B cell (primary cell): ENCODE measurements at regions not wholly inside any gene's neighbourhood (a gene's known extent, or its start where the extent isn't known, plus 50 kb on each side); places are given as distances from the start of the nearest gene placed in this dataset.
"Not testable (repeated sequence)": the region's sequence is repeated elsewhere in the genome, so short reads cannot be mapped to it uniquely, and the experiment has no call there.

ENCODE experiments used
- ATAC-seq: fragments of 200-7000 bp; cut with Tn5 transposase; one replicate; pipeline ENCODE4 v1.10.0; 2021; ENCODE audit warnings: low read depth, mild to moderate bottlenecking, moderate number of reproducible peaks, moderate library complexity
- CTCF ChIA-PET: fragments of 350-600 bp; sonication (Branson Sonifier 250); formaldehyde crosslinking; loops from one replicate; lab custom pipeline; 2021; ENCODE audit warnings: antibody characterized with exemption, inconsistent platforms; lab: Charles Lee
- POLR2A ChIA-PET: fragments of 350-600 bp; sonication (Branson Sonifier 250); formaldehyde crosslinking; loops from one replicate; lab custom pipeline; 2021; ENCODE audit warnings: antibody characterized with exemption; lab: Charles Lee
- DNase-seq: peaks from one replicate; pipeline ENCODE4 v3.0.0; 2013
- H2AFZ ChIP-seq: 2 replicates; pipeline ENCODE4 v1.6.1; 2012; ENCODE audit warnings: mild to moderate bottlenecking, low read depth, low read length; ENCODE audit not compliant: insufficient read depth, poor library complexity, severe bottlenecking
- H3K27ac ChIP-seq, 2 donors: 1 replicate in 1 of 2; 2 replicates in 1 of 2; pipeline ENCODE4 v1.5.1; 2012 to 2013; ENCODE audit warnings: low read length in 2 of 2, mild to moderate bottlenecking in 2 of 2, moderate library complexity in 1 of 2
- H3K27me3 ChIP-seq, 4 experiments: fragments of 200-600 bp in 1 of 4; sonication (generic) in 1 of 4; replicated peaks in 1 of 4; 1 replicate in 2 of 4; 2 replicates in 2 of 4; pipeline versions ENCODE4 v1.6.1 to v1.7.0; 2013 to 2016; ENCODE audit warnings: low read length in 3 of 4, mild to moderate bottlenecking in 2 of 4, mixed read lengths in 1 of 4, moderate library complexity in 1 of 4; ENCODE audit not compliant: insufficient read depth in 4 of 4, control insufficient read depth in 3 of 4; ENCODE audit errors: control extremely low read depth in 1 of 4
- H3K36me3 ChIP-seq, 2 experiments: replicated peaks in 1 of 2; 1 replicate in 1 of 2; 2 replicates in 1 of 2; pipeline versions ENCODE4 v1.6.1 to v1.7.1; 2013; ENCODE audit warnings: low read length in 1 of 2; ENCODE audit not compliant: insufficient read depth in 2 of 2, control insufficient read depth in 1 of 2; ENCODE audit errors: control extremely low read depth in 1 of 2, extremely low read depth in 1 of 2
- H3K4me1 ChIP-seq, 2 donors: fragments of 200-600 bp in 1 of 2; sonication (generic) in 1 of 2; 1 replicate in 1 of 2; 2 replicates in 1 of 2; pipeline versions ENCODE4 v1.5.1 to v1.6.1; 2013 to 2017; ENCODE audit warnings: low read length in 2 of 2; ENCODE audit not compliant: control insufficient read depth in 2 of 2, insufficient read depth in 2 of 2
- H3K4me2 ChIP-seq: replicated peaks from 2 replicates; pipeline ENCODE3; 2012; ENCODE audit warnings: mild to moderate bottlenecking, low read depth, low read length; ENCODE audit not compliant: poor library complexity, severe bottlenecking
- H3K4me3 ChIP-seq, 5 experiments: fragments of 200-600 bp in 1 of 5; sonication (generic) in 1 of 5; 1 replicate in 3 of 5; 2 replicates in 2 of 5; pipeline versions ENCODE4 v1.5.1 to v1.7.0; 2011 to 2016; ENCODE audit warnings: low read length in 4 of 5, mild to moderate bottlenecking in 4 of 5, low read depth in 2 of 5, control low read depth in 1 of 5, moderate library complexity in 1 of 5; ENCODE audit not compliant: insufficient read depth in 1 of 5; ENCODE audit errors: control extremely low read depth in 1 of 5, extremely low read depth in 1 of 5
- H3K79me2 ChIP-seq: fragments of 200-600 bp; sonication (generic); one replicate; pipeline ENCODE4 v1.6.0; 2016; ENCODE audit warnings: low read length; ENCODE audit not compliant: control insufficient read depth, insufficient read depth
- H3K9ac ChIP-seq: fragments of 200-600 bp; sonication (generic); 2 replicates; pipeline ENCODE4 v1.6.1; 2017; ENCODE audit warnings: mild to moderate bottlenecking, low read length, moderate library complexity
- H3K9me3 ChIP-seq, 3 donors: one replicate each; pipeline versions ENCODE4 v1.6.1 to v1.7.1; 2013; ENCODE audit warnings: low read length in 2 of 3; ENCODE audit not compliant: control insufficient read depth in 2 of 3, insufficient read depth in 1 of 3; ENCODE audit errors: control extremely low read depth in 1 of 3
- H4K20me1 ChIP-seq: 2 replicates; pipeline ENCODE4 v1.6.0; 2012; ENCODE audit warnings: mild to moderate bottlenecking, low read length; ENCODE audit not compliant: insufficient read depth, control insufficient read depth, poor library complexity, severe bottlenecking
- H3K27ac Mint-ChIP-seq: one replicate; pipeline ENCODE4 v1.8.0; 2021; ENCODE audit warnings: mixed read lengths
- H3K27me3 Mint-ChIP-seq: one replicate; pipeline ENCODE4 v1.8.0; 2021; ENCODE audit warnings: mixed read lengths
- H3K4me1 Mint-ChIP-seq: one replicate; pipeline ENCODE4 v1.8.0; 2021; ENCODE audit warnings: mixed read lengths
- H3K4me3 Mint-ChIP-seq: one replicate; pipeline ENCODE4 v1.8.0; 2021; ENCODE audit warnings: mixed read lengths
- H3K9me3 Mint-ChIP-seq: one replicate; pipeline ENCODE4 v1.8.0; 2022; ENCODE audit warnings: mixed read lengths; ENCODE audit not compliant: insufficient read depth
- CTCF ChIP-seq: fragments of 200-600 bp; IDR thresholded peaks from one replicate; pipeline ENCODE4 v1.8.0; 2022; ENCODE audit warnings: antibody characterized with exemption, mild to moderate bottlenecking
- EZH2 ChIP-seq: IDR thresholded peaks from 2 replicates; pipeline ENCODE4 v1.6.1; 2012; ENCODE audit warnings: borderline replicate concordance, low read depth, mild to moderate bottlenecking, moderate library complexity, low read length; ENCODE audit not compliant: insufficient read depth, poor library complexity, severe bottlenecking
- WGBS: methylation state at CpG from one replicate; pipeline ENCODE4 v1.1.5; 2013; ENCODE audit warnings: missing lambda C conversion rate; ENCODE audit not compliant: insufficient coverage; 5-methylcytosine and 5-hydroxymethylcytosine counted together
- intact Hi-C: fragments of 100-400 bp; cut with micrococcal nuclease; formaldehyde crosslinking; loops from one replicate; pipeline ENCODE4 v1.10.0; 2022

- Histone ChIP-seq H3K9ac (no peak overlapping the region), H3K4me3 (no peak overlapping the region), H3K36me3 (no peaks in the 10 kb centered on the region), H3K4me1 (no peaks in the 10 kb centered on the region), H3K27ac (no peak overlapping the region), H3K9me3 (no peaks in the 10 kb centered on the region), H3K27me3 (peaks cover 0 to 10% (median 6%) of the 10 kb centered on the region in 4 experiments), H3K79me2 (no peaks in the 10 kb centered on the region), H3K4me2 (no peak overlapping the region), H2AFZ (no peak overlapping the region), H4K20me1 (no peaks in the 10 kb centered on the region)
- ChIA-PET CTCF (interaction anchor here (0.7 kb wide), 1 partner anchor 21 kb away, joined by 3 read pairs; no protein-coding TSS in a partner anchor), POLR2A (no interaction called here)
- Mint-ChIP-seq H3K4me1 (peaks cover 1% of the 10 kb centered on the region), H3K4me3 (no peak overlapping the region), H3K27me3 (peaks cover 18% of the 10 kb centered on the region), H3K27ac (no peak overlapping the region), H3K9me3 (no peaks in the 10 kb centered on the region)
- ATAC-seq (no peak), DNase-seq (no peak)
- no peak for TF ChIP-seq CTCF
- no peak for TF ChIP-seq EZH2
- WGBS = 97% methylated on average over 13 of the region's 13 CpGs
- intact Hi-C loops = no loop called here
These were observed 62.1 kb upstream of the LYZL2 start for GRCh38 chr10:30691639-30692015.

GRCh38 chr10:30690948-30691638 lies 61.5 kb upstream of the LYZL2 start:
- H3K27ac Mint-ChIP-seq, H3K4me2 ChIP-seq, H3K27ac ChIP-seq, DNase-seq, H3K9me3 Mint-ChIP-seq, intact Hi-C loops, H4K20me1 ChIP-seq, H3K36me3 ChIP-seq, H2AFZ ChIP-seq, H3K9me3 ChIP-seq, ATAC-seq, H3K4me3 Mint-ChIP-seq, H3K79me2 ChIP-seq, H3K4me1 ChIP-seq, H3K4me1 Mint-ChIP-seq, H3K9ac ChIP-seq, H3K4me3 ChIP-seq, POLR2A ChIA-PET: not testable (repeated sequence)
- WGBS = 95% methylated on average over 22 of the region's 24 CpGs
- H3K27me3 Mint-ChIP-seq = peaks cover 19% of the 10 kb centered on the region
- peaks cover 0 to 10% (median 7%) of the 10 kb centered on the region in 4 experiments for H3K27me3 ChIP-seq
- CTCF ChIA-PET = interaction anchor here (0.7 to 7.1 kb wide), 4 partner anchors 14 to 25 kb away, joined by 3 to 95 read pairs (median 34); no protein-coding TSS in a partner anchor
